K562 (cell line): ENCODE measurements at regions not wholly inside any gene's neighbourhood (a gene's known extent, or its start where the extent isn't known, plus 50 kb on each side); places are given as distances from the start of the nearest gene placed in this dataset.
A peak's percentile ranks its signal among the peaks of the same experiment; 100 is the strongest.

Experiments
- DACH1 ChIP-seq: fragments of 450-650 bp; IDR thresholded peaks from 2 replicates; pipeline ENCODE4 v1.6.1; 2018; ENCODE audit not compliant: partially characterized antibody
- DMBX1 ChIP-seq: fragments of 250-450 bp; sonication (Bioruptor Pico); IDR thresholded peaks from 2 replicates; pipeline ENCODE4 v1.8.0; 2022; ENCODE audit warnings: inconsistent platforms, mild to moderate bottlenecking, moderate library complexity, borderline replicate concordance
- E2F3 ChIP-seq: fragments of 250-450 bp; sonication (Bioruptor Pico); IDR thresholded peaks from 2 replicates; pipeline ENCODE4 v1.4.0; 2020; ENCODE audit warnings: mild to moderate bottlenecking
- ETV6 ChIP-seq, 3 experiments: fragments of 150-350 bp in 1 of 3; sonication (generic) in 1 of 3; formaldehyde crosslinking in 1 of 3; IDR thresholded peaks; 2 replicates each; pipeline versions ENCODE4 v1.6.1 to v1.8.0; 2014 to 2022; ENCODE audit warnings: borderline replicate concordance in 2 of 3, low read depth in 2 of 3, antibody characterized with exemption in 1 of 3, low read length in 1 of 3, mild to moderate bottlenecking in 1 of 3, missing genetic modification reagents in 1 of 3
- HLTF ChIP-seq: fragments of 450-650 bp; IDR thresholded peaks from 2 replicates; pipeline ENCODE4 v1.6.1; 2016
- KDM1A ChIP-seq, 2 experiments: fragments of 450-650 bp; IDR thresholded peaks; 2 replicates each; pipeline ENCODE4 v1.6.1; 2016; ENCODE audit warnings: mild to moderate bottlenecking in 2 of 2
- MAFG ChIP-seq: fragments of 450-650 bp; conservative IDR thresholded peaks from 2 replicates; pipeline ENCODE4 v1.6.1; 2016; ENCODE audit warnings: missing genetic modification characterization, missing compliant biosample characterization
- NEUROD1 ChIP-seq: fragments of 150-350 bp; IDR thresholded peaks from 2 replicates; pipeline ENCODE4 v1.6.1; 2014; ENCODE audit warnings: borderline replicate concordance, low read length, low read depth; ENCODE audit not compliant: partially characterized antibody
- PML ChIP-seq: IDR thresholded peaks from 2 replicates; pipeline ENCODE4 v1.6.1; 2012; ENCODE audit warnings: low read length, inconsistent platforms
- TAF15 ChIP-seq: fragments of 200-400 bp; formaldehyde crosslinking; IDR thresholded peaks from 2 replicates; pipeline ENCODE4 v1.6.1; 2017; ENCODE audit warnings: mild to moderate bottlenecking, low read depth, low read length, moderate library complexity
- YY1 ChIP-seq, 3 experiments: IDR thresholded peaks; 2 replicates each; pipeline ENCODE4 v1.6.1; 2011; ENCODE audit warnings: low read length in 2 of 3, mild to moderate bottlenecking in 2 of 3, moderate library complexity in 2 of 3, borderline replicate concordance in 1 of 3, control low read depth in 1 of 3, low read depth in 1 of 3; ENCODE audit not compliant: insufficient read depth in 3 of 3, insufficient replicate concordance in 2 of 3, control insufficient read depth in 1 of 3, insufficient read length in 1 of 3; ENCODE audit errors: extremely low read depth in 1 of 3
- ZC3H4 ChIP-seq: sonication (generic); formaldehyde crosslinking; IDR thresholded peaks from 2 replicates; pipeline ENCODE4 v1.9.0; 2021; ENCODE audit warnings: missing genetic modification reagents, borderline replicate concordance
- ZNF140 ChIP-seq: fragments of 250-450 bp; sonication (Bioruptor Pico); IDR thresholded peaks from 2 replicates; pipeline ENCODE4 v1.8.0; 2021; ENCODE audit warnings: moderate library complexity, mild to moderate bottlenecking, inconsistent platforms
- ZNF644 ChIP-seq: fragments of 200-800 bp; sonication (Bioruptor generic); IDR thresholded peaks from 2 replicates; pipeline ENCODE4 v1.6.1; 2016; ENCODE audit warnings: low read depth, missing genetic modification characterization, missing compliant biosample characterization
- ZNF699 ChIP-seq: fragments of 250-450 bp; sonication (Bioruptor Pico); IDR thresholded peaks from 2 replicates; pipeline ENCODE4 v1.8.0; 2021; ENCODE audit warnings: mild to moderate bottlenecking, moderate library complexity; ENCODE audit not compliant: insufficient replicate concordance
- TF ChIP-seq, protein P1 (sequence below): fragments of 450-650 bp; IDR thresholded peaks from 2 replicates; pipeline ENCODE4 v1.6.1; 2018; ENCODE audit not compliant: partially characterized antibody
- TF ChIP-seq, protein P2 (sequence below): fragments of 450-650 bp; IDR thresholded peaks from 2 replicates; pipeline ENCODE4 v1.6.1; 2016; ENCODE audit warnings: mild to moderate bottlenecking
- TF ChIP-seq, protein P3 (sequence below): sonication (generic); formaldehyde crosslinking; IDR thresholded peaks from 2 replicates; pipeline ENCODE4 v1.8.0; 2023; ENCODE audit warnings: mild to moderate bottlenecking, missing genetic modification reagents
- TF ChIP-seq, protein P4 (sequence below): fragments of 250-450 bp; sonication (Bioruptor Pico); IDR thresholded peaks from 2 replicates; pipeline ENCODE4 v1.6.1; 2021; ENCODE audit warnings: mild to moderate bottlenecking

DNA sequence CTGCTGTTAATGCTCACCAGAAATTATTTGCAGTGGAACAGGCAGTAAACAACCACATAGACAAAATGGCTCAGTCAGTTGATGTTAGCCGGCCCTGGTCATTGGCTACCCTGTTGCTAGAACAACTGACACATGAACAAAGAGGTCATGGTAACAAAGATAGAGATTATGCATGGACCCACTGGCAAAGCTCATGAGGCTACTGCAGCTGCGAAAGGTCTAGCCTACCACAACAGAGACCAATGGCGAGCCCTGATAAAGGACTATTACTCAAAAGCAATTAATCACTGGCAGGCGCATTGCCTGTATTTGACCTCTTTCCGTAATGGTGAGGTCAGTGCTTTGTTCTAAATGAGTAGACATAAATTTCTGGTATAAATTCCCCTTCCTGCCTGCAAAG, 474.2 kb downstream of the DSC3 start (continued):
- TF ChIP-seq DMBX1 (CRISPR knock-in tag) (no peak), DACH1 (no peak), YY1 (IDR thresholded peaks at IDR 0.05; ENCODE audit: borderline replicate concordance in 1 of 3, control insufficient read depth in 1 of 3, extremely low read depth in 1 of 3, insufficient read depth in 3 of 3, insufficient read length in 1 of 3, insufficient replicate concordance in 2 of 3, low read depth in 1 of 3, low read length in 2 of 3) (peak in 2 of 3 experiments; percentile 23 to 76), ETV6 (IDR thresholded peaks at IDR 0.05; ENCODE audit: borderline replicate concordance in 1 of 2, low read depth in 2 of 2, low read length in 1 of 2) (no peak), ETV6 (CRISPR knock-in tag; IDR thresholded peaks at IDR 0.05; ENCODE audit: borderline replicate concordance) (no peak), MAFG (tag) (peak; percentile 28), PML (peak; percentile 63; the same call in 1 of the 2 replicates), KDM1A (IDR thresholded peaks at IDR 0.05) (peak; percentile 22 to 36; a peak in 1 of 4 replicates), ZC3H4 (CRISPR knock-in tag) (no peak), ZNF699 (CRISPR knock-in tag) (no peak), E2F3 (CRISPR knock-in tag) (no peak), ZNF644 (tag) (no peak), NEUROD1 (no peak), ZNF140 (no peak), TAF15 (no peak), HLTF (no peak)
- TF ChIP-seq, protein P1, sequence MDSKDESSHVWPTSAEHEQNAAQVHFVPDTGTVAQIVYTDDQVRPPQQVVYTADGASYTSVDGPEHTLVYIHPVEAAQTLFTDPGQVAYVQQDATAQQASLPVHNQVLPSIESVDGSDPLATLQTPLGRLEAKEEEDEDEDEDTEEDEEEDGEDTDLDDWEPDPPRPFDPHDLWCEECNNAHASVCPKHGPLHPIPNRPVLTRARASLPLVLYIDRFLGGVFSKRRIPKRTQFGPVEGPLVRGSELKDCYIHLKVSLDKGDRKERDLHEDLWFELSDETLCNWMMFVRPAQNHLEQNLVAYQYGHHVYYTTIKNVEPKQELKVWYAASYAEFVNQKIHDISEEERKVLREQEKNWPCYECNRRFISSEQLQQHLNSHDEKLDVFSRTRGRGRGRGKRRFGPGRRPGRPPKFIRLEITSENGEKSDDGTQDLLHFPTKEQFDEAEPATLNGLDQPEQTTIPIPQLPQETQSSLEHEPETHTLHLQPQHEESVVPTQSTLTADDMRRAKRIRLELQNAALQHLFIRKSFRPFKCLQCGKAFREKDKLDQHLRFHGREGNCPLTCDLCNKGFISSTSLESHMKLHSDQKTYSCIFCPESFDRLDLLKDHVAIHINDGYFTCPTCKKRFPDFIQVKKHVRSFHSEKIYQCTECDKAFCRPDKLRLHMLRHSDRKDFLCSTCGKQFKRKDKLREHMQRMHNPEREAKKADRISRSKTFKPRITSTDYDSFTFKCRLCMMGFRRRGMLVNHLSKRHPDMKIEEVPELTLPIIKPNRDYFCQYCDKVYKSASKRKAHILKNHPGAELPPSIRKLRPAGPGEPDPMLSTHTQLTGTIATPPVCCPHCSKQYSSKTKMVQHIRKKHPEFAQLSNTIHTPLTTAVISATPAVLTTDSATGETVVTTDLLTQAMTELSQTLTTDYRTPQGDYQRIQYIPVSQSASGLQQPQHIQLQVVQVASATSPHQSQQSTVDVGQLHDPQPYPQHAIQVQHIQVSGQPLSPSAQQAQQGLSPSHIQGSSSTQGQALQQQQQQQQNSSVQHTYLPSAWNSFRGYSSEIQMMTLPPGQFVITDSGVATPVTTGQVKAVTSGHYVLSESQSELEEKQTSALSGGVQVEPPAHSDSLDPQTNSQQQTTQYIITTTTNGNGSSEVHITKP, result no peak
- TF ChIP-seq, protein P2, sequence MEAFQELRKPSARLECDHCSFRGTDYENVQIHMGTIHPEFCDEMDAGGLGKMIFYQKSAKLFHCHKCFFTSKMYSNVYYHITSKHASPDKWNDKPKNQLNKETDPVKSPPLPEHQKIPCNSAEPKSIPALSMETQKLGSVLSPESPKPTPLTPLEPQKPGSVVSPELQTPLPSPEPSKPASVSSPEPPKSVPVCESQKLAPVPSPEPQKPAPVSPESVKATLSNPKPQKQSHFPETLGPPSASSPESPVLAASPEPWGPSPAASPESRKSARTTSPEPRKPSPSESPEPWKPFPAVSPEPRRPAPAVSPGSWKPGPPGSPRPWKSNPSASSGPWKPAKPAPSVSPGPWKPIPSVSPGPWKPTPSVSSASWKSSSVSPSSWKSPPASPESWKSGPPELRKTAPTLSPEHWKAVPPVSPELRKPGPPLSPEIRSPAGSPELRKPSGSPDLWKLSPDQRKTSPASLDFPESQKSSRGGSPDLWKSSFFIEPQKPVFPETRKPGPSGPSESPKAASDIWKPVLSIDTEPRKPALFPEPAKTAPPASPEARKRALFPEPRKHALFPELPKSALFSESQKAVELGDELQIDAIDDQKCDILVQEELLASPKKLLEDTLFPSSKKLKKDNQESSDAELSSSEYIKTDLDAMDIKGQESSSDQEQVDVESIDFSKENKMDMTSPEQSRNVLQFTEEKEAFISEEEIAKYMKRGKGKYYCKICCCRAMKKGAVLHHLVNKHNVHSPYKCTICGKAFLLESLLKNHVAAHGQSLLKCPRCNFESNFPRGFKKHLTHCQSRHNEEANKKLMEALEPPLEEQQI, result peak; percentile 70; the same call in 1 of the 2 replicates
- TF ChIP-seq, protein P3, sequence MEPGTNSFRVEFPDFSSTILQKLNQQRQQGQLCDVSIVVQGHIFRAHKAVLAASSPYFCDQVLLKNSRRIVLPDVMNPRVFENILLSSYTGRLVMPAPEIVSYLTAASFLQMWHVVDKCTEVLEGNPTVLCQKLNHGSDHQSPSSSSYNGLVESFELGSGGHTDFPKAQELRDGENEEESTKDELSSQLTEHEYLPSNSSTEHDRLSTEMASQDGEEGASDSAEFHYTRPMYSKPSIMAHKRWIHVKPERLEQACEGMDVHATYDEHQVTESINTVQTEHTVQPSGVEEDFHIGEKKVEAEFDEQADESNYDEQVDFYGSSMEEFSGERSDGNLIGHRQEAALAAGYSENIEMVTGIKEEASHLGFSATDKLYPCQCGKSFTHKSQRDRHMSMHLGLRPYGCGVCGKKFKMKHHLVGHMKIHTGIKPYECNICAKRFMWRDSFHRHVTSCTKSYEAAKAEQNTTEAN (CRISPR knock-in tag), result no peak
- TF ChIP-seq, protein P4, sequence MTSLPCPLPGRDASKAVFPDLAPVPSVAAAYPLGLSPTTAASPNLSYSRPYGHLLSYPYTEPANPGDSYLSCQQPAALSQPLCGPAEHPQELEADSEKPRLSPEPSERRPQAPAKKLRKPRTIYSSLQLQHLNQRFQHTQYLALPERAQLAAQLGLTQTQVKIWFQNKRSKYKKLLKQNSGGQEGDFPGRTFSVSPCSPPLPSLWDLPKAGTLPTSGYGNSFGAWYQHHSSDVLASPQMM (CRISPR knock-in tag), result no peak
